ENCODE measurements at regions not wholly inside any gene's neighbourhood (a gene's known extent, or its start where the extent isn't known, plus 50 kb on each side); places are given as distances from the start of the nearest gene placed in this dataset.
"Not testable (repeated sequence)": the region's sequence is repeated elsewhere in the genome, so short reads cannot be mapped to it uniquely, and the experiment has no call there.

- H3K4me3 ChIP-seq (ENCODE audit: low read length) = no peak overlapping the region
- peak; percentile 31 for DNase-seq (ENCODE audit: low read depth, low spot score)
These were observed 50.0 kb downstream of the SPRING1 start for GRCh38 chr12:116687888-116688287.

GRCh38 chr12:116684891-116685290 is 53.0 kb downstream of the SPRING1 start:
- H3K4me3 ChIP-seq (ENCODE audit: low read length) = no peak overlapping the region
- no peak for DNase-seq (ENCODE audit: low read depth, low spot score)

- no peak for DNase-seq (ENCODE audit: low read depth, low spot score)
- no peak overlapping the region for H3K4me3 ChIP-seq (ENCODE audit: low read length)
These were observed 60.6 kb downstream of the SPRING1 start for GRCh38 chr12:116677202-116677661.

GRCh38 chr12:116675339-116676107 is 62.3 kb downstream of the SPRING1 start:
- no peak overlapping the region for H3K4me3 ChIP-seq (ENCODE audit: low read length)
- no peak for DNase-seq (ENCODE audit: low read depth, low spot score)

GRCh38 chr12:116674643-116675183 is 63.2 kb downstream of the SPRING1 start:
- no peak for DNase-seq (ENCODE audit: low read depth, low spot score)
- H3K4me3 ChIP-seq (ENCODE audit: low read length) = no peak overlapping the region

GRCh38 chr12:116673681-116674111 is 64.2 kb downstream of the SPRING1 start:
- DNase-seq (ENCODE audit: low read depth, low spot score) = peak; percentile 35

GRCh38 chr12:116672842-116673516 is 64.9 kb downstream of the SPRING1 start:
- peak overlapping the region; percentile 18 for H3K4me3 ChIP-seq (ENCODE audit: low read length)
- peak; percentile 85 for DNase-seq (ENCODE audit: low read depth, low spot score)

More at GRCh38 chr12:116673681-116674111, 64.2 kb downstream of the SPRING1 start:
- peak overlapping the region; percentile 18 for H3K4me3 ChIP-seq (ENCODE audit: low read length)

- no peak for DNase-seq (ENCODE audit: low read depth, low spot score)
- H3K4me3 ChIP-seq (ENCODE audit: low read length) = no peak overlapping the region
These were observed 65.9 kb downstream of the SPRING1 start for GRCh38 chr12:116672010-116672409.

GRCh38 chr12:116670859-116671258 is 67.0 kb downstream of the SPRING1 start:
- no peak for DNase-seq (ENCODE audit: low read depth, low spot score)
- H3K4me3 ChIP-seq (ENCODE audit: low read length) = no peak overlapping the region

GRCh38 chr12:116667752-116668151 is 70.1 kb downstream of the SPRING1 start:
- no peak overlapping the region for H3K4me3 ChIP-seq (ENCODE audit: low read length)

GRCh38 chr12:116666829-116667228 is 71.0 kb downstream of the SPRING1 start:
- not testable (repeated sequence) for H3K4me3 ChIP-seq (ENCODE audit: low read length); DNase-seq (ENCODE audit: low read depth, low spot score)

More at GRCh38 chr12:116667752-116668151, 70.1 kb downstream of the SPRING1 start:
- no peak for DNase-seq (ENCODE audit: low read depth, low spot score)

GRCh38 chr12:116666305-116666673 is 71.6 kb downstream of the SPRING1 start:
- no peak overlapping the region for H3K4me3 ChIP-seq (ENCODE audit: low read length)
- DNase-seq (ENCODE audit: low read depth, low spot score) = no peak

- no peak overlapping the region for H3K4me3 ChIP-seq (ENCODE audit: low read length)
- no peak for DNase-seq (ENCODE audit: low read depth, low spot score)
These were observed 72.1 kb downstream of the SPRING1 start for GRCh38 chr12:116665666-116666304.

- no peak overlapping the region for H3K4me3 ChIP-seq (ENCODE audit: low read length)
- no peak for DNase-seq (ENCODE audit: low read depth, low spot score)
These were observed 73.8 kb downstream of the SPRING1 start for GRCh38 chr12:116664085-116664484.

GRCh38 chr12:116662612-116663144 is 75.2 kb downstream of the SPRING1 start:
- no peak for DNase-seq (ENCODE audit: low read depth, low spot score)
- H3K4me3 ChIP-seq (ENCODE audit: low read length) = no peak overlapping the region

GRCh38 chr12:116661341-116661740 is 76.5 kb downstream of the SPRING1 start:
- H3K4me3 ChIP-seq (ENCODE audit: low read length) = no peak overlapping the region
- DNase-seq (ENCODE audit: low read depth, low spot score) = no peak

- DNase-seq (ENCODE audit: low read depth, low spot score); H3K4me3 ChIP-seq (ENCODE audit: low read length): not testable (repeated sequence)
These were observed 77.1 kb downstream of the SPRING1 start for GRCh38 chr12:116660740-116661139.

- no peak overlapping the region for H3K4me3 ChIP-seq (ENCODE audit: low read length)
- no peak for DNase-seq (ENCODE audit: low read depth, low spot score)
These were observed 77.9 kb downstream of the SPRING1 start for GRCh38 chr12:116659771-116660481.

Measured in Jurkat, Clone E6-1 (cell line).